H9 (cell line): ENCODE measurements at regions not wholly inside any gene's neighbourhood (a gene's known extent, or its start where the extent isn't known, plus 50 kb on each side); places are given as distances from the start of the nearest gene placed in this dataset.
"Not testable (repeated sequence)": the region's sequence is repeated elsewhere in the genome, so short reads cannot be mapped to it uniquely, and the experiment has no call there.

ENCODE experiments used
- DNase-seq: peaks from one replicate; pipeline ENCODE4 v3.0.0-alpha.2; 2017
- H2AFZ ChIP-seq: one replicate; pipeline ENCODE4 v1.6.1; 2013; ENCODE audit warnings: mild to moderate bottlenecking, low read length, control low read depth, moderate library complexity
- H2AK5ac ChIP-seq: 2 replicates; pipeline ENCODE4 v1.6.1; 2013; ENCODE audit warnings: low read length, control low read depth, mixed read lengths; ENCODE audit not compliant: insufficient read length
- H2BK120ac ChIP-seq: one replicate; pipeline ENCODE4 v1.6.1; 2013; ENCODE audit warnings: low read depth, mild to moderate bottlenecking, low read length, control low read depth, inconsistent platforms; ENCODE audit not compliant: poor library complexity, severe bottlenecking
- H2BK12ac ChIP-seq: 2 replicates; pipeline ENCODE4 v1.6.1; 2013; ENCODE audit warnings: low read length, control low read depth, mixed read lengths, low read depth; ENCODE audit not compliant: insufficient read length
- H2BK15ac ChIP-seq: 2 replicates; pipeline ENCODE4 v1.6.1; 2013; ENCODE audit warnings: low read depth, low read length, control low read depth
- H2BK20ac ChIP-seq: one replicate; pipeline ENCODE4 v1.6.1; 2013; ENCODE audit warnings: low read depth, mild to moderate bottlenecking, low read length, control low read depth, inconsistent platforms; ENCODE audit not compliant: poor library complexity, severe bottlenecking
- H2BK5ac ChIP-seq: 2 replicates; pipeline ENCODE4 v1.6.1; 2013; ENCODE audit warnings: low read length, control low read depth, mixed read lengths; ENCODE audit not compliant: insufficient read length
- H3K14ac ChIP-seq: 2 replicates; pipeline ENCODE4 v1.6.1; 2013; ENCODE audit warnings: low read length, control low read depth; ENCODE audit not compliant: insufficient read depth
- H3K18ac ChIP-seq: 2 replicates; pipeline ENCODE4 v1.6.1; 2013; ENCODE audit warnings: low read depth, mild to moderate bottlenecking, mixed read lengths, low read length, control low read depth; ENCODE audit not compliant: insufficient read length
- H3K23ac ChIP-seq: 2 replicates; pipeline ENCODE4 v1.6.1; 2013; ENCODE audit warnings: low read length, control low read depth, mixed read lengths, low read depth; ENCODE audit not compliant: insufficient read length
- H3K23me2 ChIP-seq: 2 replicates; pipeline ENCODE4 v1.6.1; 2013; ENCODE audit warnings: low read depth, mild to moderate bottlenecking, mixed read lengths, low read length, control low read depth; ENCODE audit not compliant: insufficient read length, poor library complexity, severe bottlenecking
- H3K27ac ChIP-seq: 2 replicates; pipeline ENCODE4 v1.5.1; 2013; ENCODE audit warnings: low read length, control low read depth, mixed read lengths, low read depth; ENCODE audit not compliant: insufficient read length
- H3K27me3 ChIP-seq: 2 replicates; pipeline ENCODE4 v1.6.1; 2013; ENCODE audit warnings: low read length, control low read depth, inconsistent platforms; ENCODE audit not compliant: insufficient read depth
- H3K4ac ChIP-seq: 2 replicates; pipeline ENCODE4 v1.6.1; 2013; ENCODE audit warnings: low read depth, mild to moderate bottlenecking, control low read depth, inconsistent platforms, low read length, moderate library complexity
- H3K4me1 ChIP-seq: 2 replicates; pipeline ENCODE4 v1.6.1; 2013; ENCODE audit warnings: low read length, control low read depth, inconsistent platforms; ENCODE audit not compliant: insufficient read depth
- H3K4me2 ChIP-seq: 2 replicates; pipeline ENCODE4 v1.6.1; 2013; ENCODE audit warnings: low read length, control low read depth, mixed read lengths; ENCODE audit not compliant: insufficient read length, insufficient read depth
- H3K56ac ChIP-seq: 2 replicates; pipeline ENCODE4 v1.6.1; 2013; ENCODE audit warnings: low read depth, mild to moderate bottlenecking, mixed read lengths, low read length, control low read depth; ENCODE audit not compliant: insufficient read length
- H3K79me1 ChIP-seq: 2 replicates; pipeline ENCODE4 v1.6.1; 2013; ENCODE audit warnings: low read depth, mild to moderate bottlenecking, moderate library complexity, low read length, control low read depth, inconsistent platforms; ENCODE audit not compliant: insufficient read depth, poor library complexity, severe bottlenecking
- H3K79me2 ChIP-seq: 2 replicates; pipeline ENCODE4 v1.6.1; 2013; ENCODE audit warnings: low read length, control low read depth, inconsistent platforms; ENCODE audit not compliant: insufficient read depth
- H3K9ac ChIP-seq: 2 replicates; pipeline ENCODE4 v1.6.1; 2013; ENCODE audit warnings: low read length, control low read depth, mixed read lengths; ENCODE audit not compliant: insufficient read length; ENCODE audit errors: extremely low read depth
- H3K9me3 ChIP-seq: one replicate; pipeline ENCODE4 v1.6.1; 2013; ENCODE audit warnings: low read depth, low read length, inconsistent platforms; ENCODE audit not compliant: control insufficient read depth
- H3T11ph ChIP-seq: one replicate; pipeline ENCODE4 v1.6.1; 2013; ENCODE audit warnings: mild to moderate bottlenecking, low read length, control low read depth, inconsistent platforms
- H4K20me1 ChIP-seq: one replicate; pipeline ENCODE4 v1.6.1; 2013; ENCODE audit not compliant: control insufficient read depth, insufficient read length, insufficient read depth
- H4K5ac ChIP-seq: 2 replicates; pipeline ENCODE4 v1.6.1; 2013; ENCODE audit warnings: low read depth, mild to moderate bottlenecking, mixed read lengths, low read length, control low read depth; ENCODE audit not compliant: insufficient read length
- H4K8ac ChIP-seq: replicated peaks from 2 replicates; pipeline ENCODE4 v1.6.1; 2013; ENCODE audit warnings: low read length, control low read depth, mixed read lengths, low read depth; ENCODE audit not compliant: insufficient read length
- H4K91ac ChIP-seq: 2 replicates; pipeline ENCODE4 v1.6.1; 2013; ENCODE audit warnings: low read depth, mild to moderate bottlenecking, moderate library complexity, mixed read lengths, low read length, control low read depth; ENCODE audit not compliant: insufficient read length
- H3K27ac Mint-ChIP-seq, 3 experiments: 2 replicates in 2 of 3; 3 replicates in 1 of 3; pipeline ENCODE4 v1.8.0; 2020 to 2021; ENCODE audit warnings: mixed read lengths in 3 of 3, mild to moderate bottlenecking in 1 of 3, moderate library complexity in 1 of 3
- H3K27me3 Mint-ChIP-seq: 2 replicates; pipeline ENCODE4 v1.8.0; 2021; ENCODE audit warnings: low read depth, mild to moderate bottlenecking, moderate library complexity, mixed read lengths
- H3K36me3 Mint-ChIP-seq, 3 experiments: 2 replicates in 2 of 3; 3 replicates in 1 of 3; pipeline ENCODE4 v1.8.0; 2020 to 2021; ENCODE audit warnings: low read depth in 3 of 3, mixed read lengths in 3 of 3; ENCODE audit not compliant: insufficient read depth in 1 of 3
- H3K4me1 Mint-ChIP-seq, 2 experiments: 2 replicates each; pipeline ENCODE4 v1.8.0; 2020; ENCODE audit warnings: mixed read lengths in 2 of 2
- H3K4me3 Mint-ChIP-seq, 2 experiments: 2 replicates in 1 of 2; 3 replicates in 1 of 2; pipeline ENCODE4 v1.8.0; 2020 to 2021; ENCODE audit warnings: mild to moderate bottlenecking in 2 of 2, mixed read lengths in 2 of 2, moderate library complexity in 1 of 2
- H3K9me3 Mint-ChIP-seq, 2 experiments: 2 replicates in 1 of 2; 3 replicates in 1 of 2; pipeline ENCODE4 v1.8.0; 2020; ENCODE audit warnings: mild to moderate bottlenecking in 2 of 2, mixed read lengths in 2 of 2, moderate library complexity in 1 of 2
- CTCF ChIP-seq: fragments of 200-600 bp; sonication (generic); conservative IDR thresholded peaks from 3 replicates; pipeline ENCODE4 v1.8.0; 2021; ENCODE audit warnings: antibody characterized with exemption, mild to moderate bottlenecking
- WGBS: extraction: QIAGEN DNeasy Blood & Tissue Kit; methylation state at CpG from one replicate; pipeline ENCODE4 v1.1.7; 2013; ENCODE audit warnings: missing lambda C conversion rate, low lambda C conversion rate, mixed read lengths; ENCODE audit not compliant: insufficient read length; ENCODE audit errors: extremely low coverage; 5-methylcytosine and 5-hydroxymethylcytosine counted together

- H2BK5ac ChIP-seq: no peak overlapping the region
- no peak overlapping the region for H3K27ac ChIP-seq
- no peak for DNase-seq
- no peak overlapping the region for H3K56ac ChIP-seq
- H2AFZ ChIP-seq: no peak overlapping the region
- Mint-ChIP-seq H3K4me1 (peaks cover 15% of the 10 kb centered on the region in 2 experiments), H3K4me3 (no peak overlapping the region), H3K36me3 (no peaks in the 10 kb centered on the region), H3K9me3 (no peaks in the 10 kb centered on the region), H3K27ac (no peak overlapping the region), H3K27me3 (no peaks in the 10 kb centered on the region)
- H4K20me1 ChIP-seq: no peaks in the 10 kb centered on the region
- no peak overlapping the region for H3K23ac ChIP-seq
- H3K27me3 ChIP-seq: no peaks in the 10 kb centered on the region
- H3K4ac ChIP-seq: no peak overlapping the region
- no peak overlapping the region for H2BK120ac ChIP-seq
- no peak overlapping the region for H4K91ac ChIP-seq
- no peak overlapping the region for H2BK12ac ChIP-seq
- H3K23me2 ChIP-seq: no peaks in the 10 kb centered on the region
- no peak overlapping the region for H4K8ac ChIP-seq
- no peak overlapping the region for H4K5ac ChIP-seq
- H3K79me1 ChIP-seq: no peaks in the 10 kb centered on the region
- no peak overlapping the region for H2AK5ac ChIP-seq
- no peak overlapping the region for H3K14ac ChIP-seq
- H3K4me2 ChIP-seq: no peak overlapping the region
- no peak overlapping the region for H3K9ac ChIP-seq
- no peak overlapping the region for H2BK20ac ChIP-seq
- WGBS: no CpG with 5 or more reads among the region's 2 CpGs
- no peak overlapping the region for H3K18ac ChIP-seq
- H2BK15ac ChIP-seq: no peak overlapping the region
- no peak for TF ChIP-seq CTCF
- no peaks in the 10 kb centered on the region for H3K9me3 ChIP-seq
- H3K79me2 ChIP-seq: no peaks in the 10 kb centered on the region
- H3T11ph ChIP-seq: no peak overlapping the region
- H3K4me1 ChIP-seq: no peaks in the 10 kb centered on the region
Observed at GRCh38 chr4:97028785-97029184, 1114.5 kb downstream of the STPG2 start.

GRCh38 chr4:97037411-97038145, 1105.7 kb downstream of the STPG2 start:
- peak; percentile 91 for DNase-seq
- not testable (repeated sequence) for H3K56ac ChIP-seq, H3K9me3 ChIP-seq, H2BK20ac ChIP-seq, H3K23ac ChIP-seq, H3K4me1 ChIP-seq, H3K18ac ChIP-seq, H3K4ac ChIP-seq, H2BK15ac ChIP-seq, H4K5ac ChIP-seq, H4K20me1 ChIP-seq, H3K23me2 ChIP-seq, H3K36me3 Mint-ChIP-seq, H3K27me3 ChIP-seq, H4K8ac ChIP-seq, H2AK5ac ChIP-seq, H2BK120ac ChIP-seq, H3T11ph ChIP-seq, H2BK5ac ChIP-seq, H3K9ac ChIP-seq, H3K79me1 ChIP-seq, H3K27me3 Mint-ChIP-seq, H3K14ac ChIP-seq, H3K4me2 ChIP-seq, H3K27ac ChIP-seq, H3K79me2 ChIP-seq, H3K9me3 Mint-ChIP-seq, H4K91ac ChIP-seq, H2BK12ac ChIP-seq
- Mint-ChIP-seq H3K27ac (peak overlapping the region; percentile 53 to 95 (median 89); a peak in 5 of 7 replicates), H3K4me3 (peak overlapping the region in 1 of 2 experiments; percentile 27; a peak in 1 of 5 replicates), H3K4me1 (peaks cover 15 to 16% of the 10 kb centered on the region in 2 experiments)
- H2AFZ ChIP-seq: peak overlapping the region; percentile 59
- no CpG with 5 or more reads among the region's 12 CpGs for WGBS
